AG04450 (cell line): ENCODE measurements at regions not wholly inside any gene's neighbourhood (a gene's known extent, or its start where the extent isn't known, plus 50 kb on each side); places are given as distances from the start of the nearest gene placed in this dataset.
"Not testable (repeated sequence)": the region's sequence is repeated elsewhere in the genome, so short reads cannot be mapped to it uniquely, and the experiment has no call there.

Experiments used
- CTCF ChIA-PET: fragments of 300-600, 350-600 bp; formaldehyde crosslinking; extraction: SDS; loops from one replicate; lab custom pipeline; 2022; ENCODE audit warnings: antibody characterized with exemption, inconsistent platforms; lab: Charles Lee
- POLR2A ChIA-PET: fragments of 350-600 bp; formaldehyde crosslinking; extraction: SDS; loops from one replicate; lab custom pipeline; 2021; ENCODE audit warnings: antibody characterized with exemption, inconsistent platforms; lab: Yijun Ruan, JAX
- DNase-seq: peaks from one replicate; pipeline ENCODE4 v3.0.0-alpha.2; 2011; ENCODE audit warnings: low read depth, low spot score
- H3K27ac ChIP-seq: one replicate; pipeline ENCODE4 v1.5.1; 2012; ENCODE audit warnings: low read depth, low read length, control low read depth
- H3K27me3 ChIP-seq: one replicate; pipeline ENCODE4 v1.6.0; 2012; ENCODE audit warnings: low read length; ENCODE audit not compliant: control insufficient read depth, insufficient read depth
- H3K4me3 ChIP-seq: 2 replicates; pipeline ENCODE4 v1.5.1; 2011; ENCODE audit warnings: mild to moderate bottlenecking, low read depth, low read length, control low read depth
- H3K9me3 ChIP-seq: 2 replicates; pipeline ENCODE4 v1.5.1; 2012; ENCODE audit warnings: low read length; ENCODE audit not compliant: control insufficient read depth, insufficient read depth
- CTCF ChIP-seq: IDR thresholded peaks from 2 replicates; pipeline ENCODE4 v1.5.1; 2011; ENCODE audit warnings: low read depth, low read length, control low read depth, inconsistent platforms

- TF ChIP-seq CTCF: no peak
- no peak overlapping the region for H3K4me3 ChIP-seq
- DNase-seq: no peak
- POLR2A ChIA-PET: no interaction called here
- H3K27me3 ChIP-seq: no peaks in the 10 kb centered on the region
- H3K27ac ChIP-seq: no peak overlapping the region
- CTCF ChIA-PET: interaction anchor here (1.0 kb wide), 1 partner anchor 38 kb away, joined by 3 read pairs; no protein-coding TSS in a partner anchor
- no peaks in the 10 kb centered on the region for H3K9me3 ChIP-seq
Measured at GRCh38 chr1:831522-831921, 92.2 kb upstream of the SAMD11 start.

GRCh38 chr1:832136-832535, 91.6 kb upstream of the SAMD11 start:
- DNase-seq: no peak
- Histone ChIP-seq H3K27me3 (no peaks in the 10 kb centered on the region), H3K4me3 (no peak overlapping the region), H3K9me3 (no peaks in the 10 kb centered on the region), H3K27ac (no peak overlapping the region)
- no peak for TF ChIP-seq CTCF
- ChIA-PET CTCF (no interaction called here), POLR2A (no interaction called here)

- POLR2A ChIA-PET, H3K4me3 ChIP-seq: not testable (repeated sequence)
Measured at GRCh38 chr1:833226-833625, 90.5 kb upstream of the SAMD11 start.

GRCh38 chr1:835509-835908, 88.2 kb upstream of the SAMD11 start:
- H3K4me3 ChIP-seq, DNase-seq, POLR2A ChIA-PET, H3K9me3 ChIP-seq, CTCF ChIA-PET, H3K27ac ChIP-seq, H3K27me3 ChIP-seq: not testable (repeated sequence)

More at GRCh38 chr1:833226-833625, 90.5 kb upstream of the SAMD11 start:
- DNase-seq, CTCF ChIA-PET, H3K27ac ChIP-seq, H3K9me3 ChIP-seq, H3K27me3 ChIP-seq: not testable (repeated sequence)

- CTCF ChIA-PET, H3K27me3 ChIP-seq, H3K9me3 ChIP-seq, H3K27ac ChIP-seq, DNase-seq, POLR2A ChIA-PET, H3K4me3 ChIP-seq: not testable (repeated sequence)
Measured at GRCh38 chr1:837601-838000, 86.1 kb upstream of the SAMD11 start.

- H3K27me3 ChIP-seq, H3K27ac ChIP-seq, H3K4me3 ChIP-seq, DNase-seq, POLR2A ChIA-PET, CTCF ChIA-PET, H3K9me3 ChIP-seq: not testable (repeated sequence)
Measured at GRCh38 chr1:838291-838690, 85.4 kb upstream of the SAMD11 start.

GRCh38 chr1:840592-840991, 83.1 kb upstream of the SAMD11 start:
- DNase-seq, CTCF ChIA-PET, H3K4me3 ChIP-seq, H3K27ac ChIP-seq, POLR2A ChIA-PET, H3K27me3 ChIP-seq, H3K9me3 ChIP-seq: not testable (repeated sequence)

- POLR2A ChIA-PET, CTCF ChIA-PET, H3K9me3 ChIP-seq, H3K4me3 ChIP-seq, H3K27ac ChIP-seq, DNase-seq, H3K27me3 ChIP-seq: not testable (repeated sequence)
Measured at GRCh38 chr1:841671-842425, 81.9 kb upstream of the SAMD11 start.

- H3K4me3 ChIP-seq, H3K9me3 ChIP-seq, POLR2A ChIA-PET, CTCF ChIA-PET, DNase-seq, H3K27ac ChIP-seq, H3K27me3 ChIP-seq: not testable (repeated sequence)
Measured at GRCh38 chr1:842799-843198, 80.9 kb upstream of the SAMD11 start.

GRCh38 chr1:843946-844345, 79.8 kb upstream of the SAMD11 start:
- H3K27me3 ChIP-seq, H3K4me3 ChIP-seq, H3K9me3 ChIP-seq, POLR2A ChIA-PET, DNase-seq, CTCF ChIA-PET, H3K27ac ChIP-seq: not testable (repeated sequence)
